GM12878 (cell line): ENCODE measurements at regions not wholly inside any gene's neighbourhood (a gene's known extent, or its start where the extent isn't known, plus 50 kb on each side); places are given as distances from the start of the nearest gene placed in this dataset.

ENCODE experiments used
- ATAC-seq: fragments of 200-7000 bp; cut with Tn5 transposase; 3 replicates; pipeline ENCODE4 v1.9.1; 2020; ENCODE audit warnings: mild to moderate bottlenecking, moderate library complexity
- BruUV-seq: library from RNA; stranded (reverse); fragments of 400-500 nt; replicated peaks from 2 replicates; lab custom pipeline; 2021; lab: Mats Ljungman, UMichigan
- CTCF ChIA-PET: fragments of 300-600 bp; sonication (Branson Sonifier 250); formaldehyde crosslinking; extraction: SDS; loops from one replicate; lab custom pipeline; 2021; ENCODE audit warnings: inconsistent platforms; lab: Yijun Ruan, JAX
- POLR2A ChIA-PET: fragments of 350-600 bp; formaldehyde crosslinking; extraction: SDS; loops from one replicate; lab custom pipeline; 2021; ENCODE audit warnings: inconsistent platforms; lab: Charles Lee
- RAD21 ChIA-PET: fragments of 300-600 bp; sonication (Branson Sonifier 250); formaldehyde crosslinking; loops from one replicate; lab custom pipeline; 2023; ENCODE audit warnings: antibody characterized with exemption; ENCODE audit not compliant: unreplicated experiment; lab: Charles Lee
- SMC1A ChIA-PET: fragments of 300-600 bp; sonication (Branson Sonifier 250); formaldehyde crosslinking; loops from one replicate; lab custom pipeline; 2023; ENCODE audit not compliant: unreplicated experiment, uncharacterized antibody; lab: Charles Lee
- DNase-seq: peaks from one replicate; pipeline ENCODE4 v3.0.0-alpha.2; 2011; ENCODE audit warnings: low read depth, low spot score
- FAIRE-seq: peaks from 3 replicates; lab custom pipeline; 2011; peaks lifted over from hg19 to GRCh38; lab: Jason Lieb, UNC
- H2AFZ ChIP-seq: 2 replicates; pipeline ENCODE4 v1.6.0; 2011; ENCODE audit warnings: low read depth, low read length, control low read depth; ENCODE audit not compliant: control insufficient read depth
- H3K27ac ChIP-seq: 2 replicates; pipeline ENCODE4 v1.5.1; 2011; ENCODE audit warnings: control low read depth; ENCODE audit not compliant: control insufficient read depth, insufficient read depth
- H3K27me3 ChIP-seq, 2 experiments: replicated peaks in 1 of 2; 2 replicates each; pipeline versions ENCODE4 v1.6.0 to v1.6.1; 2011; ENCODE audit warnings: low read length in 1 of 2; ENCODE audit not compliant: control insufficient read depth in 2 of 2, insufficient read depth in 2 of 2
- H3K36me3 ChIP-seq, 2 experiments: 2 replicates each; pipeline ENCODE4 v1.5.1; 2011; ENCODE audit warnings: low read length in 1 of 2; ENCODE audit not compliant: control insufficient read depth in 2 of 2, insufficient read depth in 2 of 2
- H3K4me1 ChIP-seq: 2 replicates; pipeline ENCODE4 v1.6.1; 2011; ENCODE audit warnings: mild to moderate bottlenecking, low read length, moderate library complexity, mixed read lengths; ENCODE audit not compliant: control insufficient read depth, insufficient read depth
- H3K4me2 ChIP-seq: 2 replicates; pipeline ENCODE4 v1.6.0; 2011; ENCODE audit warnings: control low read depth; ENCODE audit not compliant: control insufficient read depth, insufficient read depth
- H3K4me3 ChIP-seq: fragments of 200-600 bp; sonication (generic); 2 replicates; pipeline ENCODE4 v1.5.1; 2016
- H3K79me2 ChIP-seq: 2 replicates; pipeline ENCODE4 v1.6.0; 2011; ENCODE audit warnings: low read length; ENCODE audit not compliant: control insufficient read depth, insufficient read depth
- H3K9ac ChIP-seq: 2 replicates; pipeline ENCODE4 v1.8.0; 2011; ENCODE audit warnings: low read length, control low read depth, mixed read lengths; ENCODE audit not compliant: control insufficient read depth, insufficient read depth
- H3K9me3 ChIP-seq: replicated peaks from 3 replicates; pipeline ENCODE4 v1.5.1; 2011; ENCODE audit warnings: mild to moderate bottlenecking, low read length; ENCODE audit not compliant: control insufficient read depth, insufficient read depth
- H4K20me1 ChIP-seq: 2 replicates; pipeline ENCODE4 v1.6.0; 2011; ENCODE audit not compliant: control insufficient read depth, insufficient read depth
- GATAD2B ChIP-seq: fragments of 450-650 bp; conservative IDR thresholded peaks from 2 replicates; pipeline ENCODE4 v1.6.1; 2017; ENCODE audit warnings: low read depth, mild to moderate bottlenecking, moderate library complexity
- JUND ChIP-seq: IDR thresholded peaks from 2 replicates; pipeline ENCODE4 v1.6.1; 2012; ENCODE audit warnings: low read depth, mild to moderate bottlenecking, low read length, improper control_type of control experiment, moderate library complexity
- NFYB ChIP-seq: IDR thresholded peaks from 2 replicates; pipeline ENCODE4 v1.6.1; 2011; ENCODE audit warnings: low read depth, mild to moderate bottlenecking, low read length, improper control_type of control experiment, moderate library complexity; ENCODE audit not compliant: insufficient read depth
- PKNOX1 ChIP-seq: fragments of 450-650 bp; IDR thresholded peaks from 2 replicates; pipeline ENCODE4 v1.6.1; 2016; ENCODE audit warnings: mild to moderate bottlenecking
- POLR2AphosphoS2 ChIP-seq: IDR thresholded peaks from 2 replicates; pipeline ENCODE4 v1.6.1; 2011; ENCODE audit warnings: low read depth, mild to moderate bottlenecking, low read length, improper control_type of control experiment, moderate library complexity
- STAT1 ChIP-seq: fragments of 450-650 bp; conservative IDR thresholded peaks from 2 replicates; pipeline ENCODE4 v1.6.1; 2014; ENCODE audit warnings: antibody characterized with exemption, mild to moderate bottlenecking
- TCF3 ChIP-seq: IDR thresholded peaks from 2 replicates; pipeline ENCODE4 v1.6.1; 2012; ENCODE audit warnings: low read depth, mild to moderate bottlenecking, low read length, borderline replicate concordance; ENCODE audit not compliant: insufficient read depth
- USF2 ChIP-seq: IDR thresholded peaks from 2 replicates; pipeline ENCODE4 v1.6.1; 2011; ENCODE audit warnings: low read depth, low read length, improper control_type of control experiment, borderline replicate concordance
- WGBS: methylation state at CpG from one replicate; pipeline ENCODE4 v1.1.6; 2016; ENCODE audit warnings: low lambda C conversion rate; ENCODE audit not compliant: insufficient replicate concordance, insufficient coverage; ENCODE audit errors: missing lambda C conversion rate; 5-methylcytosine and 5-hydroxymethylcytosine counted together
- in situ Hi-C: fragments of 300-500 bp; cut with MboI; formaldehyde crosslinking; loops from 9 replicates; pipeline ENCODE4 v1.14.3; 2018; ENCODE audit warnings: mixed read lengths
- intact Hi-C: fragments of 100-400 bp; cut with micrococcal nuclease; formaldehyde crosslinking; loops from one replicate; pipeline ENCODE4 v1.14.2; 2022; ENCODE audit not compliant: unreplicated experiment
- TF ChIP-seq, protein P1 (sequence below): fragments of 450-650 bp; IDR thresholded peaks from 2 replicates; pipeline ENCODE4 v1.6.1; 2017; ENCODE audit warnings: mild to moderate bottlenecking, moderate library complexity

GRCh38 chr1:239977416-239977815, 114.3 kb upstream of the FMN2 start:
- ATAC-seq (no peak), DNase-seq (no peak)
- no peak overlapping the region for H2AFZ ChIP-seq
- WGBS = 18% methylated on average over 6 of the region's 6 CpGs
- no peaks in the 10 kb centered on the region for H3K27me3 ChIP-seq
- ChIA-PET RAD21 (interaction anchor here (0.8 kb wide), 1 partner anchor 26 kb away, joined by 3 read pairs; no protein-coding TSS in a partner anchor), SMC1A (interaction anchor here (0.8 to 1.7 kb wide), 3 partner anchors 9 to 26 kb away, joined by 3 read pairs; no protein-coding TSS in a partner anchor)
- H3K36me3 ChIP-seq = no peaks in the 10 kb centered on the region
- intact Hi-C loops = loop anchor here (10.0 kb wide), 1 partner anchor 573 kb away; no protein-coding TSS in a partner anchor
- no peaks in the 10 kb centered on the region for H3K79me2 ChIP-seq
- H3K27ac ChIP-seq = no peak overlapping the region
- no peaks in the 10 kb centered on the region for H3K4me1 ChIP-seq
- H4K20me1 ChIP-seq = no peaks in the 10 kb centered on the region
- TF ChIP-seq JUND (no peak), NFYB (peak; percentile 57; the same call in 1 of the 2 replicates), TCF3 (no peak), POLR2AphosphoS2 (no peak)
- TF ChIP-seq, all 136 proteins: peak for 1
- Histone ChIP-seq H3K9ac (no peak overlapping the region), H3K4me3 (no peak overlapping the region), H3K9me3 (no peaks in the 10 kb centered on the region), H3K4me2 (no peak overlapping the region)
- CTCF ChIA-PET = interaction anchor here (1.0 to 3.6 kb wide), 3 partner anchors 9 to 26 kb away, joined by 3 to 35 read pairs (median 5); no protein-coding TSS in a partner anchor
- no peak for FAIRE-seq
- POLR2A ChIA-PET = no interaction called here
- BruUV-seq = no TSS peak
- in situ Hi-C loops = no loop called here

DNA sequence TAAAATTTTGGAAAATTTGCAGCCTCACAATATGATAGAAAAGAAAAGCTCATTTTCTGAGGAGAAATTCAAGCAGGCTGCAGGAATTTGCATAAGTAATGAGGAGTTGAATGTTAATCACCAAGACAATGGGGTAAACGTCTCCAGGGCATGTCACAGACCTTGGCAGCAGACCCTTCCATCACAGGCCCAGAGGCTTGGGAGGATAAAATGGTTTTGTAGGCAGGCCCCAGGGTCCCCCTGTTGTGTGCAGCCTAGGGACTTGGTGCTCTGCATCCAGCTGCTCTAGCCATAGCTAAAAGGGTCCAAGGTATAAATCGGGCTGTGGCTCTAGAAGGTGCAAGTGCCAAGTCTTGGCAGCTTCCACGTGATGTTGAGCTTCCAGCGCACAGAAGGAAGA, 112.2 kb upstream of the FMN2 start:
- Histone ChIP-seq H3K9me3 (no peaks in the 10 kb centered on the region), H3K9ac (no peak overlapping the region), H4K20me1 (no peaks in the 10 kb centered on the region), H3K79me2 (no peaks in the 10 kb centered on the region), H3K4me3 (no peak overlapping the region), H3K27me3 (no peaks in the 10 kb centered on the region), H2AFZ (no peak overlapping the region), H3K36me3 (no peaks in the 10 kb centered on the region), H3K4me2 (no peak overlapping the region), H3K4me1 (no peaks in the 10 kb centered on the region), H3K27ac (no peak overlapping the region)
- ATAC-seq (no peak), DNase-seq (no peak), FAIRE-seq (no peak)
- 0% methylated on average over 4 of the region's 4 CpGs for WGBS
- in situ Hi-C loops = no loop called here
- BruUV-seq = no TSS peak
- ChIA-PET RAD21 (no interaction called here), CTCF (interaction anchor here (1.2 kb wide), 1 partner anchor 27 kb away, joined by 4 read pairs; no protein-coding TSS in a partner anchor), SMC1A (no interaction called here), POLR2A (no interaction called here)
- intact Hi-C loops = loop anchor here (10.0 kb wide), 1 partner anchor 575 kb away; no protein-coding TSS in a partner anchor
- TF ChIP-seq, protein P1, sequence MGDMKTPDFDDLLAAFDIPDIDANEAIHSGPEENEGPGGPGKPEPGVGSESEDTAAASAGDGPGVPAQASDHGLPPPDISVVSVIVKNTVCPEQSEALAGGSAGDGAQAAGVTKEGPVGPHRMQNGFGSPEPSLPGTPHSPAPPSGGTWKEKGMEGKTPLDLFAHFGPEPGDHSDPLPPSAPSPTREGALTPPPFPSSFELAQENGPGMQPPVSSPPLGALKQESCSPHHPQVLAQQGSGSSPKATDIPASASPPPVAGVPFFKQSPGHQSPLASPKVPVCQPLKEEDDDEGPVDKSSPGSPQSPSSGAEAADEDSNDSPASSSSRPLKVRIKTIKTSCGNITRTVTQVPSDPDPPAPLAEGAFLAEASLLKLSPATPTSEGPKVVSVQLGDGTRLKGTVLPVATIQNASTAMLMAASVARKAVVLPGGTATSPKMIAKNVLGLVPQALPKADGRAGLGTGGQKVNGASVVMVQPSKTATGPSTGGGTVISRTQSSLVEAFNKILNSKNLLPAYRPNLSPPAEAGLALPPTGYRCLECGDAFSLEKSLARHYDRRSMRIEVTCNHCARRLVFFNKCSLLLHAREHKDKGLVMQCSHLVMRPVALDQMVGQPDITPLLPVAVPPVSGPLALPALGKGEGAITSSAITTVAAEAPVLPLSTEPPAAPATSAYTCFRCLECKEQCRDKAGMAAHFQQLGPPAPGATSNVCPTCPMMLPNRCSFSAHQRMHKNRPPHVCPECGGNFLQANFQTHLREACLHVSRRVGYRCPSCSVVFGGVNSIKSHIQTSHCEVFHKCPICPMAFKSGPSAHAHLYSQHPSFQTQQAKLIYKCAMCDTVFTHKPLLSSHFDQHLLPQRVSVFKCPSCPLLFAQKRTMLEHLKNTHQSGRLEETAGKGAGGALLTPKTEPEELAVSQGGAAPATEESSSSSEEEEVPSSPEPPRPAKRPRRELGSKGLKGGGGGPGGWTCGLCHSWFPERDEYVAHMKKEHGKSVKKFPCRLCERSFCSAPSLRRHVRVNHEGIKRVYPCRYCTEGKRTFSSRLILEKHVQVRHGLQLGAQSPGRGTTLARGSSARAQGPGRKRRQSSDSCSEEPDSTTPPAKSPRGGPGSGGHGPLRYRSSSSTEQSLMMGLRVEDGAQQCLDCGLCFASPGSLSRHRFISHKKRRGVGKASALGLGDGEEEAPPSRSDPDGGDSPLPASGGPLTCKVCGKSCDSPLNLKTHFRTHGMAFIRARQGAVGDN = no peak
- TF ChIP-seq PKNOX1 (no peak), USF2 (no peak), GATAD2B (no peak), STAT1 (no peak)
